Central memory CD8-positive, alpha-beta T cell (primary cell): ENCODE measurements at regions not wholly inside any gene's neighbourhood (a gene's known extent, or its start where the extent isn't known, plus 50 kb on each side); places are given as distances from the start of the nearest gene placed in this dataset.

Experiments
- ATAC-seq: fragments of 150-1000 bp; cut with Tn5 transposase; replicated peaks from 2 replicates; pipeline ENCODE4 v1.10.0; 2022; ENCODE audit warnings: mild to moderate bottlenecking, moderate FRiP score, moderate number of reproducible peaks; ENCODE audit not compliant: poor library complexity, severe bottlenecking; ENCODE audit errors: extremely low read depth
- DNase-seq, 2 donors: peaks; one replicate each; pipeline ENCODE4 v3.0.0; 2021; ENCODE audit warnings: low spot score in 2 of 2
- H3K27ac Mint-ChIP-seq: one replicate; pipeline ENCODE4 v1.8.0; 2022; ENCODE audit warnings: low read depth, mild to moderate bottlenecking, moderate library complexity, mixed read lengths
- H3K27me3 Mint-ChIP-seq: one replicate; pipeline ENCODE4 v1.8.0; 2022; ENCODE audit warnings: mixed read lengths
- H3K36me3 Mint-ChIP-seq: one replicate; pipeline ENCODE4 v1.8.0; 2022; ENCODE audit warnings: mild to moderate bottlenecking, moderate library complexity, mixed read lengths; ENCODE audit not compliant: insufficient read depth
- H3K4me1 Mint-ChIP-seq: one replicate; pipeline ENCODE4 v1.8.0; 2022; ENCODE audit warnings: mixed read lengths
- H3K4me3 Mint-ChIP-seq: one replicate; pipeline ENCODE4 v1.8.0; 2022; ENCODE audit warnings: mild to moderate bottlenecking, moderate library complexity, mixed read lengths
- H3K9me3 Mint-ChIP-seq: one replicate; pipeline ENCODE4 v1.8.0; 2022; ENCODE audit warnings: mixed read lengths

DNA sequence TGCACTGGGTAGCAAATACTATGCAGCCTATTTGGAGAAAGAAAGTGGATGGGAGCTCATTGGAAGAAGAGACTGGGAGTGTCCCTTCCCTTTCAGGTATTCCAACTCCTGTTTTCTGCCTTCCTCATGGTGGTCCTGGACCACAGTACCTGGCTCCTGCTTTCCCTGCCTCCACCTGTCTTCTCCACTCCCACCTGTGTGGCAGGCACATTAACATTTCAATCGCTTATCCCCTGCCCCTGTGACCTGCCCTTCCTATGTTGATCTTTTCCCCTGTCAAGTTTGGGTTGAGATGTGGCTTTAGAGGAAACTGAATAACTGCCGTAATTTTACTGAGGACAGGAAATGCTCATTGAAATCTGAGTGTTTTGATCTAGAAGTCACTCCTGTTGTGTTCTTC lies 415.8 kb upstream of the PODXL start:
- no peak overlapping the region for H3K27ac Mint-ChIP-seq
- no peak overlapping the region for H3K4me3 Mint-ChIP-seq
- H3K9me3 Mint-ChIP-seq = no peaks in the 10 kb centered on the region
- ATAC-seq (no peak), DNase-seq (no peak)
- peaks cover 7% of the 10 kb centered on the region for H3K27me3 Mint-ChIP-seq
- no peaks in the 10 kb centered on the region for H3K36me3 Mint-ChIP-seq
- H3K4me1 Mint-ChIP-seq = no peaks in the 10 kb centered on the region

DNA sequence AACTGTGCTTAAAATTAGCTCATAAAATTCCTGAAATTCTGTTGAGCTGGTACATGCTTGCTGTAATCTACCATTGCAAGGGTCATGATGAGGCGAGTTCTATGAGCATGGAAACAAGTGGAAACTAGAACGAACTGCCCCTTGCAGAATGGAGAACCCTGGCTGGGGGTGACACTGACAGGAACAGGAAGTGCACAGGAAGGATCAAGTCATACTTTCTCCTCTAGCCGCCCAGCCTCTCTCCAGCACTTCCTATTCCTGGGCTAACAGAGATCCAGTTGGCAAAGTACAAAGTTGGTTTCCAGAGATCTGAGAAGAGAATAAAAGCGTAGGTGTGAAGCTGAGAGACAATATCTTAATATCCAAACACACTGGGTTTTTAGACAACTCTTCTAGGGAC lies 414.2 kb upstream of the PODXL start:
- Mint-ChIP-seq H3K27ac (no peak overlapping the region), H3K4me3 (no peak overlapping the region), H3K27me3 (peaks cover 7% of the 10 kb centered on the region), H3K36me3 (no peaks in the 10 kb centered on the region), H3K9me3 (no peaks in the 10 kb centered on the region), H3K4me1 (no peaks in the 10 kb centered on the region)
- ATAC-seq (no peak), DNase-seq (no peak)

DNA sequence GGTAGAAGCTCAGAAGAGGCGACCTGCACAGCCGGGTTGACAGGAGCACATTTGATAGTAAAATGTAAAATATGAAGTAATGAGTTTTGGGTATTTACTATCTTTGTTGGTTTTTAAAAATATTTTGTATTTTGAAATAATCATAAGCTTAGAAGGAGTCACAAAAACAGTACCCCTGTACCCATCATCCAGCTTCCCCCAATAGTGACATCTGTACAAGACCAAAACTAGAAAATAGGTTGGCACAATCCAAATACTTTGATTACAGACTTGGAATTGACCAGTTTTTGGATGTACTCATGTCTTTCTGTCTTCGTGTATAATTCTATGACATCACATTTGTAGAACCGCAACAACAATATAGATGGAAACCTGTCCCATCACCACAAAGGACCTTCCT lies 413.1 kb upstream of the PODXL start:
- Mint-ChIP-seq H3K27ac (no peak overlapping the region), H3K4me3 (no peak overlapping the region), H3K9me3 (no peaks in the 10 kb centered on the region), H3K36me3 (no peaks in the 10 kb centered on the region), H3K4me1 (no peaks in the 10 kb centered on the region), H3K27me3 (peaks cover 7% of the 10 kb centered on the region)
- no peak for DNase-seq
- ATAC-seq = no peak

DNA sequence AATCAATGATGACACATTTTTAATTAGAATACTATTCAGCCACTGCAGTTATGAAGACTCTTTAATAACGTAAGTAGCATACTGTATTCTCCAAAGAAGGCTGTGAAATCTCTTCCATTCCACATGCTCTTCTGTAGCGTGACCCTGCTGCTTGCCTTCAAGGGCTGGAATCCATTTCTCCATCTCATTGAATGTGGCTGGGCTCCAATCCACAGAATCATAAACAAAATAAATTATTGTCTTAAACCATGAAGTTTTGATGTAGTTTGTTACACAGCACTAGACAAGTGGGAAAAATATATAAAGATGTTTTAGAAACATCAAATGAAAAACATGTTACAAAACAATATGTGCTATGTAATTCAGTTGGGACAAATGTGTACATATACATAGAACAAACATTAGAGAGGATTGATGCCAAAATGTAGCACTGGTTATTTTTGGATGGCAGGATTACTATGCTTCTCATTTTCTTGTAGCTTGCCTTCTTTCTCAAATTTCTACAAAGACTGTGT lies 410.8 kb upstream of the PODXL start:
- Mint-ChIP-seq H3K27ac (no peak overlapping the region), H3K4me3 (no peak overlapping the region), H3K4me1 (no peaks in the 10 kb centered on the region), H3K36me3 (no peaks in the 10 kb centered on the region), H3K27me3 (peaks cover 7% of the 10 kb centered on the region), H3K9me3 (no peaks in the 10 kb centered on the region)
- ATAC-seq (no peak), DNase-seq (no peak)

DNA sequence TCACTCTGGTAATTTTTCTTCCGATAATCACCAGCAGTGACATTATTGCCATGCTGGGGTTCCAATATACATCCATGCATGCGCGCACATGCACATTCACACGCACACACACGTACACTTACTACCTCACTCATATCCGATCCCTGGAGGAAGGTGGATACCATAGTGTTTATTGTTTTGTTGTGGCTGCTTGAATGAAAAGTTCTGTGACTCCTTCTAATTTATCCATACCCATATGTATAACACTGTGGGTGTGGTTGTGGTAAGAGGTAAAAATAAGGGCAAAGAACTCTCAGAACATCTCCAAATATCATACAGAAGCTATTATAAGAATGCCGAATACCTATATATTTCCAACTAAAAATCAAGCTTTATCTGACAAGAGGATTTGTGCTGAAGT lies 407.8 kb upstream of the PODXL start:
- no peaks in the 10 kb centered on the region for H3K9me3 Mint-ChIP-seq
- DNase-seq (no peak), ATAC-seq (no peak)
- H3K4me3 Mint-ChIP-seq = no peak overlapping the region
- H3K27ac Mint-ChIP-seq = no peak overlapping the region
- H3K36me3 Mint-ChIP-seq = no peaks in the 10 kb centered on the region
- no peaks in the 10 kb centered on the region for H3K4me1 Mint-ChIP-seq
- peaks cover 14% of the 10 kb centered on the region for H3K27me3 Mint-ChIP-seq

DNA sequence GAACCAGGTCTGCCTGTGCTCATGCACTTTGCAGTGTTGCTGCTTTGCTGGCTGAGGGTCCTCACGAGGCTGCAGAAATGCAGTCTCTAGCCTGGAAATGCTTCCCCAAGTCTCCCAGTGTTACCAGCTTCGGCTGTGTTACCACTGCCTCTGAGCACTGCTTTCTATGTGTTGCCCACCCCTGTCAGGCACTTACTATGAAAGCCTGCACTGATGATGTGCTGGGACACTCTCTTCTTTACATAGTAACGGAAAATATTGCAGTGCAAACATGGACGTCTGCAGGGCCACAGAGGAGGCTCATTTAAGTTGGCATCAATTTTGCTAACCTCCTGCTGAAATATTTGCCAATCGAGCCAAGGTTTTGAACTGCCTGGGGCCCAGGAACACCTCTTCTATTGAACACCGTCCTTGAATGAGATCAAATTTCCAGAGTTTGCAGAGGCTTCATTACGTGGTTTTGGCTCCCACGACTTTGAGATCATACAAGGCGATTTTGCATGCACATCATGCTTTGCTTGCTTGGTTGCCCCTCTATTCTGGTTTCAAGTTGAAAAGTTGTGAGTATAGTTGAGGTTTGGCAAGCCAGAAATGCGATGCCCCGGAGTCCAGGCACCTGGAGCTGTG lies 404.7 kb upstream of the PODXL start:
- ATAC-seq (no peak), DNase-seq (no peak)
- Mint-ChIP-seq H3K9me3 (no peaks in the 10 kb centered on the region), H3K4me1 (no peaks in the 10 kb centered on the region), H3K4me3 (no peak overlapping the region), H3K27ac (no peak overlapping the region), H3K36me3 (no peaks in the 10 kb centered on the region), H3K27me3 (peaks cover 27% of the 10 kb centered on the region)

DNA sequence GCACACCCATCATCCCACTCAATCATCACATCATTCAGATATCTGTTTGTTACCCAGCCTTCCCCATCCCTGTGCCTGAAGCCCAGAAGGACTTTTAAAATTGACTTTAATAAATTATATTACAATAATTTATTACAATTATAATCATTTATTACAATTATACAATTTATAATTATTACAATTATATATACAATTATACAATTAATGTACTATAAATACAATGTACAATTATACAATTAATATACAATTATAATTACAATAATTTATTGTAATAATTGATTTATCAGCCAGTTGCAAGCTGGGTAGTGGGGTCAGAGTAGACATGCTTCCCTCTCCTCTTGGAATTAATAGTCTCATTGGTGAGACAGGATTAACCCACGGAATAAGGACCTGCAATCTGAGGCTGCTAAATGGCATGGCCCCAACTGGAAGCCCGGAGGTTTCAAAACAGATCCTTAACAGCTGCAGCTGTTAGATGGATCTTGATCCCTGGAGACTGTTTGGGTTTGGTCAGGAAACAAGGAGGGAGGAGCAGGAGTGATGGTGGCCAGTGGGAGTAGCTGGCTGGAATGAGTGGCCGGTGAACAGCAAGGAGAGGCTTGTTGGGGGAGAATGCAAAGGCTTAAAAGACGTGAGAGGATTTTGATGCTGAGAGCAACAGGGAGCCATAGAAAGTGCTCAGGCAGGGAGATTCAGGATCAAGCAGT lies 402.8 kb upstream of the PODXL start:
- Mint-ChIP-seq H3K36me3 (no peaks in the 10 kb centered on the region), H3K9me3 (no peaks in the 10 kb centered on the region), H3K4me3 (no peak overlapping the region), H3K27ac (no peak overlapping the region), H3K4me1 (no peaks in the 10 kb centered on the region), H3K27me3 (peaks cover 36% of the 10 kb centered on the region)
- no peak for DNase-seq
- no peak for ATAC-seq

DNA sequence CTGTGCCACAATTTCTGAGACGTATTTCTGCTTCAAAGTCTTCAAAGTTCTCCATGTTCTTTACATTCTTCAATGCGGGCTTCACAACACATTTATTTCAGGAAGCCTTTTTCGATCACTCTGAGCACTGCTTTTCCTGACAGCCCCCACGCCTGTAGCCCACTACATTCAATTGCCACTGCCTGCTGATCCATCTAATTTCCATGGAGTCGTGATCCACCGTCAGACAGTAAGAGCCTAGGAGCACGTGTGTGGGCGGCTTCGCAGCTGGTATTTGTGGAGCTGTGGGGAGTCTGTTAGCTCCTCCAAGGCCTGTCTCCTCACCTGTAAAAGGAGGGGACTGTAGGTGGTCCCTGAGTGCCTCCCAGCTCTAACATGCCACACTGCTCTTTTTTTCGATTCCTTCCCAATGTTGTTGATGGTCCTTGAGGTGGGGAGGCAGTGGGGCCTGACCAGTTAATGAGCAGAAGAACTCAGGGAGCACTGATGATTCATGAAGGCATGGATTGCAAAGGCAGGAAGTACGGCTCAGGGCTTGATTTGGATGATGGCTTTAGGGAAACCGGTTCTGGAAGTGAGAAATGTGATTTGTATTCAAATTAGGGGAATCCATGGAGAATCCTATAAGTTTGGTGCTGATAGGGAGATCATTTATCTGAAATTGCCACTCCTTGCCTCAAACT lies 401.1 kb upstream of the PODXL start:
- H3K4me1 Mint-ChIP-seq = no peaks in the 10 kb centered on the region

DNA sequence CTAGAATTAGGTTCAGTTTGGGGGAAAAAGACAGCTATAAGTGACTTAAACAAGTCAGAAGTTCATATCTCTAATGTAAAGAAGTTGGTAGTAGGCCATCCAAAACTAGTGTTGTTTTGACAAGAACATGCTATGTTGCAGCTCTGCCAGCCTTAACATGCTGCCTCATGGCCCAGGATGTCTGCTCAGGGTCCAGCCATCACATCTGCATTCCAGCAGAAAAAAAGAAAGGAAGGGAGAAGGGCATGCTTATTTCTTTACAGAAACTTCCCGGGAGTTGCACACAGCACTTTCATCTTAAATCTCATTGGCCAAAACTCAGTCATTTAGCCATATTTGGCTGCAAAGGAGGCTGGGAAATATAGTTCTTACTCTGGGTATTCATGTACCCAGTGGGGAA lies 400.4 kb upstream of the PODXL start:
- Mint-ChIP-seq H3K4me3 (no peak overlapping the region), H3K9me3 (no peaks in the 10 kb centered on the region), H3K27ac (no peak overlapping the region), H3K4me1 (no peaks in the 10 kb centered on the region), H3K36me3 (no peaks in the 10 kb centered on the region), H3K27me3 (peaks cover 51% of the 10 kb centered on the region)
- DNase-seq (no peak), ATAC-seq (no peak)

More for the DNA sequence above, 401.1 kb upstream of the PODXL start:
- DNase-seq (no peak), ATAC-seq (no peak)
- Mint-ChIP-seq H3K9me3 (no peaks in the 10 kb centered on the region), H3K36me3 (no peaks in the 10 kb centered on the region), H3K27me3 (peaks cover 51% of the 10 kb centered on the region), H3K27ac (no peak overlapping the region), H3K4me3 (no peak overlapping the region)

DNA sequence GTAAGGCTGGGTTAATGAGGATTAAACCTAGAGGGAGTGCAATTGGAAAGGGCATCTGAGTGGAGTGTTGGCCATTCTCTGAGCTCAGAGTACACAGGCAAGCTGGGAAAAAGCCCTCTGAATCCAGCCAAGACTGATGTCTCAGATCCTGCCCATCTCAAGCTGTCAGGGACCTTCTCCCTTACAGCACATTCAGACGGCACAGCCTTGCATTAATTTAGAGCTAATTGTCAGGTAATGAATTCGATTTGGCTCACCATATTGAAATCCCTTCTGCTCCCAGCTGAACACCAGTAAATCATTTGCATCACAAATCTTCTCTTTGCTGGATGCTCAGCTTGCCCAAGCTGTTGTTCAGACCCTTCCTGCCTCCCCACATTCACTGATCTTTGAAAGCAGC lies 399.3 kb upstream of the PODXL start:
- Mint-ChIP-seq H3K9me3 (no peaks in the 10 kb centered on the region), H3K36me3 (no peaks in the 10 kb centered on the region), H3K4me3 (no peak overlapping the region), H3K27me3 (peaks cover 53% of the 10 kb centered on the region), H3K4me1 (no peaks in the 10 kb centered on the region), H3K27ac (no peak overlapping the region)
- no peak for DNase-seq
- ATAC-seq = no peak

DNA sequence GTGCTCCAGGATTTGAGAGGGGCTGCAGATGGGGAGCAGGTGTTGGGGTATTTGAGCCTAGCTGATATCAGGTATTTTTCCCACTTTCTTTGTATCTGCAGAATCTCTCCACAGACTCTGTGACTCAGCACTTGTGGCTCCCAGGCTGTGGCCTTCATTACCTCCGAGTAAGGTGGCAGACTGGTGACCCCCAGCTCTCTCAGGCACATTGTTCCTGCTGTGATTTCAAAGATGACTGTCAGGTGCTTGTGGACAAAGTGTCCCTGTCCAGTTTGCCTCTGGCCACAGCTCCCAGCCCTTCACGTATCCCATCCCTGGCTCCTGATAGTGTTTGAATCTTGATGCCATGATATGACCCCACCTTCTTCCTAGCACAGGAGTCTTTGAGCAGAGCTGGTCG lies 396.8 kb upstream of the PODXL start:
- no peak for ATAC-seq
- no peak overlapping the region for H3K4me3 Mint-ChIP-seq
- no peaks in the 10 kb centered on the region for H3K36me3 Mint-ChIP-seq
- H3K4me1 Mint-ChIP-seq = no peaks in the 10 kb centered on the region
- no peak overlapping the region for H3K27ac Mint-ChIP-seq
- no peaks in the 10 kb centered on the region for H3K9me3 Mint-ChIP-seq
- DNase-seq = no peak
- peaks cover 60% of the 10 kb centered on the region for H3K27me3 Mint-ChIP-seq

DNA sequence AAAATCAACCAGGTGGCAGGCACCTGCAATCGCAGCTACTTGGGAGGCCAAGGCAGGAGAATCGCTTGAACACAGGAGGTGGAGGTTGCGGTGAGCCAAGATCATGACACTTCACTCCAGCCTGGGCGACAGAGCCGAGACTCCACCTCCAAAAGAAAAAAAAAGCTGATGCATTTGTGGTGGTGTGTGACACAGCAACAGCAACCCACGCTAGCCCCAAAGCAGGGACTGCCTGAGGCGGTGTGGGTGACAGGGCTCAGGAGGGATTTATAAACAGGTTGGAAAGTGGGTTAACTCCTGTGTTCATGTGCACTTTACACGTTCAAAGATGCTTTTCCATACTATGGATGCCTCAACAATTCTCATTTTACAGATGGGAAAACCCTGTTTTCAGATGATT lies 395.9 kb upstream of the PODXL start:
- Mint-ChIP-seq H3K27ac (no peak overlapping the region), H3K27me3 (peaks cover 59% of the 10 kb centered on the region), H3K4me1 (no peaks in the 10 kb centered on the region), H3K4me3 (no peak overlapping the region), H3K36me3 (no peaks in the 10 kb centered on the region), H3K9me3 (no peaks in the 10 kb centered on the region)
- ATAC-seq (no peak), DNase-seq (no peak)

DNA sequence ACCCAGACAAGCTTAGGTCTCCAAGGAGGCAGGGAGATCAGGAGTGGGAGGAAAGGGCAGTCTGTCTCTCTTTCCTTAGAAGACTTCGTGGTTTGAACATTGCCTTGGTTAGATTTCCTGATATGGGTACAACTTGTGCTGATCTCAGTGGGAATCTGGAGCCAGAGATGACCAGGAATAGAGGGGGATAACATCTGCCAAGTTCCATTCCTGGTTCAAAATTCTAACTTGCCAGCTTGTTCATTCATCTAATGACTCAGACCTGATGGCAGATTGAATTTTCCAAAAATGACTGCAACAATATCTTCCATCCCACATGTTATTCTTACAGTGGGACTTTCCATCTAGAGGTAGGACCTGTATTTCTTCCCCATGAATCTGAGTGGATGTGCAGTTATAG lies 394.3 kb upstream of the PODXL start:
- H3K4me3 Mint-ChIP-seq = no peak overlapping the region
- DNase-seq (no peak), ATAC-seq (no peak)
- no peak overlapping the region for H3K27ac Mint-ChIP-seq
- H3K27me3 Mint-ChIP-seq = peaks cover 65% of the 10 kb centered on the region
- H3K4me1 Mint-ChIP-seq = no peaks in the 10 kb centered on the region
- no peaks in the 10 kb centered on the region for H3K36me3 Mint-ChIP-seq
- no peaks in the 10 kb centered on the region for H3K9me3 Mint-ChIP-seq
